GM23338 (cell line): ENCODE measurements at regions not wholly inside any gene's neighbourhood (a gene's known extent, or its start where the extent isn't known, plus 50 kb on each side); places are given as distances from the start of the nearest gene placed in this dataset.

ENCODE experiments used
- ATAC-seq: fragments of 200-7000 bp; cut with Tn5 transposase; 3 replicates; pipeline ENCODE4 v1.9.1; 2020
- DNase-seq: peaks from one replicate; pipeline ENCODE4 v3.0.0-alpha.2; 2015; ENCODE audit warnings: low spot score
- H2AFZ ChIP-seq: fragments of 200-600 bp; sonication (generic); 2 replicates; pipeline ENCODE4 v1.8.0; 2016; ENCODE audit warnings: antibody characterized with exemption, mild to moderate bottlenecking, moderate library complexity
- H3F3A ChIP-seq: fragments of 200-600 bp; sonication (generic); replicated peaks from 2 replicates; pipeline ENCODE4 v1.8.0; 2017; ENCODE audit warnings: antibody characterized with exemption, mixed run types, low read depth
- H3K27ac ChIP-seq: fragments of 200-600 bp; sonication (generic); 2 replicates; pipeline ENCODE4 v1.6.1; 2016; ENCODE audit warnings: low read depth
- H3K27me3 ChIP-seq: fragments of 200-600 bp; sonication (generic); 2 replicates; pipeline ENCODE4 v1.8.0; 2016; ENCODE audit warnings: mild to moderate bottlenecking, mixed run types, moderate library complexity; ENCODE audit not compliant: insufficient read depth
- H3K36me3 ChIP-seq: fragments of 200-600 bp; sonication (generic); 2 replicates; pipeline ENCODE4 v1.8.0; 2016; ENCODE audit warnings: mild to moderate bottlenecking; ENCODE audit not compliant: insufficient read depth
- H3K4me1 ChIP-seq: fragments of 200-600 bp; sonication (generic); 2 replicates; pipeline ENCODE4 v1.8.0; 2016; ENCODE audit warnings: mild to moderate bottlenecking, moderate library complexity; ENCODE audit not compliant: insufficient read depth
- H3K4me2 ChIP-seq: fragments of 200-600 bp; sonication (generic); 2 replicates; pipeline ENCODE4 v1.7.1; 2017; ENCODE audit warnings: mixed run types
- H3K4me3 ChIP-seq: fragments of 200-600 bp; sonication (generic); 2 replicates; pipeline ENCODE4 v1.6.1; 2016; ENCODE audit warnings: mixed run types
- H3K79me2 ChIP-seq: fragments of 200-600 bp; sonication (generic); replicated peaks from 2 replicates; pipeline ENCODE4 v1.8.0; 2017; ENCODE audit warnings: mild to moderate bottlenecking; ENCODE audit not compliant: insufficient read depth
- H3K9me2 ChIP-seq: fragments of 200-600 bp; sonication (generic); 2 replicates; pipeline ENCODE4 v1.8.0; 2017; ENCODE audit not compliant: insufficient read depth
- H4K20me1 ChIP-seq: fragments of 200-600 bp; sonication (generic); replicated peaks from 2 replicates; pipeline ENCODE4 v1.8.0; 2017; ENCODE audit warnings: mild to moderate bottlenecking; ENCODE audit not compliant: insufficient read depth
- H3K27ac Mint-ChIP-seq: 2 replicates; pipeline ENCODE4 v1.8.0; 2020; ENCODE audit warnings: inconsistent platforms, mild to moderate bottlenecking, moderate library complexity, mixed read lengths
- H3K27me3 Mint-ChIP-seq: 3 replicates; pipeline ENCODE4 v1.8.0; 2022; ENCODE audit warnings: low read depth, mild to moderate bottlenecking, moderate library complexity, mixed read lengths, inconsistent platforms; ENCODE audit not compliant: insufficient read depth, poor library complexity
- H3K36me3 Mint-ChIP-seq: 3 replicates; pipeline ENCODE4 v1.8.0; 2021; ENCODE audit warnings: low read depth, mild to moderate bottlenecking, inconsistent platforms, moderate library complexity, mixed read lengths
- H3K4me1 Mint-ChIP-seq: 3 replicates; pipeline ENCODE4 v1.8.0; 2020; ENCODE audit warnings: mild to moderate bottlenecking, inconsistent platforms, mixed read lengths
- H3K4me3 Mint-ChIP-seq: 3 replicates; pipeline ENCODE4 v1.8.0; 2021; ENCODE audit warnings: moderate library complexity, mild to moderate bottlenecking, inconsistent platforms, mixed read lengths
- H3K9me3 Mint-ChIP-seq: 3 replicates; pipeline ENCODE4 v1.8.0; 2020; ENCODE audit warnings: moderate library complexity, mild to moderate bottlenecking, inconsistent platforms, mixed read lengths
- CREB1 ChIP-seq: fragments of 250-450 bp; sonication (Bioruptor Pico); IDR thresholded peaks from 2 replicates; pipeline ENCODE4 v1.5.0; 2020; ENCODE audit warnings: low read depth, mild to moderate bottlenecking, moderate library complexity
- EZH2 ChIP-seq: fragments of 200-600 bp; sonication (generic); IDR thresholded peaks from one replicate; pipeline ENCODE4 v1.8.0; 2017; ENCODE audit warnings: antibody characterized with exemption, mild to moderate bottlenecking, low read depth; ENCODE audit not compliant: unreplicated experiment
- EZH2phosphoT487 ChIP-seq: fragments of 200-600 bp; sonication (generic); IDR thresholded peaks from one replicate; pipeline ENCODE4 v1.8.1; 2018; ENCODE audit warnings: antibody characterized with exemption; ENCODE audit not compliant: unreplicated experiment
- JUNB ChIP-seq: IDR thresholded peaks from one replicate; pipeline ENCODE4 v1.6.1; 2016; ENCODE audit warnings: antibody characterized with exemption; ENCODE audit not compliant: unreplicated experiment
- NANOG ChIP-seq: IDR thresholded peaks from 2 replicates; pipeline ENCODE4 v1.6.1; 2016; ENCODE audit warnings: antibody characterized with exemption, borderline replicate concordance
- POLR2AphosphoS5 ChIP-seq: IDR thresholded peaks from 2 replicates; pipeline ENCODE4 v1.6.1; 2016; ENCODE audit warnings: antibody characterized with exemption, low read depth
- ZNF114 ChIP-seq: fragments of 250-450 bp; sonication (Bioruptor Pico); IDR thresholded peaks from 2 replicates; pipeline ENCODE4 v1.5.0; 2020; ENCODE audit warnings: mild to moderate bottlenecking, moderate library complexity
- ZNF331 ChIP-seq: fragments of 250-450 bp; sonication (Bioruptor Pico); IDR thresholded peaks from 2 replicates; pipeline ENCODE4 v1.5.0; 2020; ENCODE audit warnings: low read depth, mild to moderate bottlenecking, moderate library complexity
- TF ChIP-seq, protein P1 (sequence below): IDR thresholded peaks from one replicate; pipeline ENCODE4 v1.6.1; 2018; ENCODE audit warnings: antibody characterized with exemption; ENCODE audit not compliant: unreplicated experiment
- TF ChIP-seq, protein P2 (sequence below), 2 experiments: fragments of 200-600 bp in 1 of 2; sonication (generic) in 1 of 2; conservative IDR thresholded peaks; 2 replicates each; pipeline versions ENCODE4 v1.5.1 to v1.6.1; 2016 to 2017; ENCODE audit warnings: antibody characterized with exemption in 2 of 2, low read depth in 2 of 2, mild to moderate bottlenecking in 2 of 2, moderate library complexity in 1 of 2

DNA sequence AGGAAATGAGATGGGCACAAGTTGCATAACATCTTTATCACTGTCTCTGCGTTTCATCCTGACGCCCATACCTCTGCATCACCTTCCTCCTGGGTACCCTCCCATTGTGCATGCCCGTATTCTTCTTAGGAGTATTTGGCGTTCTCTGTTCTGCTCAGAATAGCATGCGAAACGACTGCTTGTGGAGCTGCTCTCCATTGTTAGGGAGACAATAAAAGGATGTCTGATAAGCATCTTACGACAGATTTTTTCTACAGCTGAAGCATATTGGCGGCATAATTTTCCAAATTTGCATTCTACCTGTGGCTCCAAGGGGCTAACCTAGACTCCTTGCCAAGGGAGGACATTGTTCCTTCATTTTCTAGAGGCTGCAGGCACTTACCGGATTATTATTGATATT lies 118.6 kb downstream of the EDN1 start (continued):
- TF ChIP-seq JUNB, result no peak
- TF ChIP-seq, protein P1, sequence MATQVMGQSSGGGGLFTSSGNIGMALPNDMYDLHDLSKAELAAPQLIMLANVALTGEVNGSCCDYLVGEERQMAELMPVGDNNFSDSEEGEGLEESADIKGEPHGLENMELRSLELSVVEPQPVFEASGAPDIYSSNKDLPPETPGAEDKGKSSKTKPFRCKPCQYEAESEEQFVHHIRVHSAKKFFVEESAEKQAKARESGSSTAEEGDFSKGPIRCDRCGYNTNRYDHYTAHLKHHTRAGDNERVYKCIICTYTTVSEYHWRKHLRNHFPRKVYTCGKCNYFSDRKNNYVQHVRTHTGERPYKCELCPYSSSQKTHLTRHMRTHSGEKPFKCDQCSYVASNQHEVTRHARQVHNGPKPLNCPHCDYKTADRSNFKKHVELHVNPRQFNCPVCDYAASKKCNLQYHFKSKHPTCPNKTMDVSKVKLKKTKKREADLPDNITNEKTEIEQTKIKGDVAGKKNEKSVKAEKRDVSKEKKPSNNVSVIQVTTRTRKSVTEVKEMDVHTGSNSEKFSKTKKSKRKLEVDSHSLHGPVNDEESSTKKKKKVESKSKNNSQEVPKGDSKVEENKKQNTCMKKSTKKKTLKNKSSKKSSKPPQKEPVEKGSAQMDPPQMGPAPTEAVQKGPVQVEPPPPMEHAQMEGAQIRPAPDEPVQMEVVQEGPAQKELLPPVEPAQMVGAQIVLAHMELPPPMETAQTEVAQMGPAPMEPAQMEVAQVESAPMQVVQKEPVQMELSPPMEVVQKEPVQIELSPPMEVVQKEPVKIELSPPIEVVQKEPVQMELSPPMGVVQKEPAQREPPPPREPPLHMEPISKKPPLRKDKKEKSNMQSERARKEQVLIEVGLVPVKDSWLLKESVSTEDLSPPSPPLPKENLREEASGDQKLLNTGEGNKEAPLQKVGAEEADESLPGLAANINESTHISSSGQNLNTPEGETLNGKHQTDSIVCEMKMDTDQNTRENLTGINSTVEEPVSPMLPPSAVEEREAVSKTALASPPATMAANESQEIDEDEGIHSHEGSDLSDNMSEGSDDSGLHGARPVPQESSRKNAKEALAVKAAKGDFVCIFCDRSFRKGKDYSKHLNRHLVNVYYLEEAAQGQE, result no peak

- Histone ChIP-seq H3F3A (no peaks in the 10 kb centered on the region), H3K9me2 (peaks cover 6% of the 10 kb centered on the region; the same call in 1 of the 2 replicates), H3K27me3 (no peaks in the 10 kb centered on the region), H4K20me1 (no peaks in the 10 kb centered on the region), H3K4me3 (no peak overlapping the region), H3K4me1 (no peaks in the 10 kb centered on the region), H3K79me2 (no peaks in the 10 kb centered on the region), H3K36me3 (no peaks in the 10 kb centered on the region), H2AFZ (no peak overlapping the region), H3K27ac (no peak overlapping the region), H3K4me2 (no peak overlapping the region)
- 0 out of 3 replicates have a peak, but pooled peaks cover 4% of the 10 kb centered on the region for H3K4me1 Mint-ChIP-seq
- no peak overlapping the region for H3K4me3 Mint-ChIP-seq
- no peaks in the 10 kb centered on the region for H3K9me3 Mint-ChIP-seq
- no peak overlapping the region for H3K27ac Mint-ChIP-seq
- DNase-seq (no peak), ATAC-seq (no peak)
- H3K36me3 Mint-ChIP-seq, result no peaks in the 10 kb centered on the region
- H3K27me3 Mint-ChIP-seq, result peaks cover 3% of the 10 kb centered on the region
- TF ChIP-seq, protein P1, result no peak
- TF ChIP-seq ZNF331 (CRISPR knock-in tag) (no peak), NANOG (no peak), CREB1 (CRISPR knock-in tag) (no peak), EZH2phosphoT487 (no peak), EZH2 (no peak), JUNB (no peak), ZNF114 (CRISPR knock-in tag) (no peak), POLR2AphosphoS5 (no peak)
- TF ChIP-seq, protein P2, sequence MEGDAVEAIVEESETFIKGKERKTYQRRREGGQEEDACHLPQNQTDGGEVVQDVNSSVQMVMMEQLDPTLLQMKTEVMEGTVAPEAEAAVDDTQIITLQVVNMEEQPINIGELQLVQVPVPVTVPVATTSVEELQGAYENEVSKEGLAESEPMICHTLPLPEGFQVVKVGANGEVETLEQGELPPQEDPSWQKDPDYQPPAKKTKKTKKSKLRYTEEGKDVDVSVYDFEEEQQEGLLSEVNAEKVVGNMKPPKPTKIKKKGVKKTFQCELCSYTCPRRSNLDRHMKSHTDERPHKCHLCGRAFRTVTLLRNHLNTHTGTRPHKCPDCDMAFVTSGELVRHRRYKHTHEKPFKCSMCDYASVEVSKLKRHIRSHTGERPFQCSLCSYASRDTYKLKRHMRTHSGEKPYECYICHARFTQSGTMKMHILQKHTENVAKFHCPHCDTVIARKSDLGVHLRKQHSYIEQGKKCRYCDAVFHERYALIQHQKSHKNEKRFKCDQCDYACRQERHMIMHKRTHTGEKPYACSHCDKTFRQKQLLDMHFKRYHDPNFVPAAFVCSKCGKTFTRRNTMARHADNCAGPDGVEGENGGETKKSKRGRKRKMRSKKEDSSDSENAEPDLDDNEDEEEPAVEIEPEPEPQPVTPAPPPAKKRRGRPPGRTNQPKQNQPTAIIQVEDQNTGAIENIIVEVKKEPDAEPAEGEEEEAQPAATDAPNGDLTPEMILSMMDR (conservative IDR thresholded peaks at IDR 0.05; ENCODE audit: low read depth in 2 of 2), result no peak
Observed at GRCh38 chr6:12410946-12411345, 120.8 kb downstream of the EDN1 start.
